ENCODE measurements at regions not wholly inside any gene's neighbourhood (a gene's known extent, or its start where the extent isn't known, plus 50 kb on each side); places are given as distances from the start of the nearest gene placed in this dataset.

- TF ChIP-seq MAX (IDR thresholded peaks at IDR 0.05; ENCODE audit: insufficient read depth, insufficient read length) (no peak), POLR2A (IDR thresholded peaks at IDR 0.05; ENCODE audit: low read depth, low read length) (no peak), MYC (IDR thresholded peaks at IDR 0.05; ENCODE audit: low read depth, low read length) (no peak), CTCF (IDR thresholded peaks at IDR 0.05; ENCODE audit: extremely low read depth in 1 of 2, insufficient read depth in 1 of 2, low read depth in 1 of 2, low read length in 2 of 2) (no peak), POLR2AphosphoS5 (IDR thresholded peaks at IDR 0.05; ENCODE audit: insufficient read depth, low read depth, low read length) (no peak), EZH2 (IDR thresholded peaks at IDR 0.05; ENCODE audit: borderline replicate concordance, low read depth, low read length, severe bottlenecking) (no peak), JUN (IDR thresholded peaks at IDR 0.05; ENCODE audit: borderline replicate concordance, insufficient read depth, insufficient read length, low read depth) (no peak), FOS (IDR thresholded peaks at IDR 0.05; ENCODE audit: borderline replicate concordance, insufficient read depth, low read length) (no peak), GATA2 (IDR thresholded peaks at IDR 0.05; ENCODE audit: insufficient read depth, insufficient read length, low read depth, low read length) (no peak)
- DNase-seq (ENCODE audit: low read depth, low spot score) (no peak), FAIRE-seq (no peak)
- dilution Hi-C loops (cut with MboI; ENCODE audit: extremely low pct_ligation_motif_present, low sequenced_read_pairs) (no loop called here), intact Hi-C loops (cut with micrococcal nuclease) (no loop called here)
- Histone ChIP-seq H3K4me2 (ENCODE audit: insufficient read depth, low read length) (no peak overlapping the region), H3K4me3 (replicated peaks in 1 of 3; ENCODE audit: insufficient read depth in 1 of 3, low read depth in 1 of 3, low read length in 3 of 3) (no peak overlapping the region), H4K20me1 (replicated peaks; ENCODE audit: control insufficient read depth, extremely low read depth, insufficient read depth, low read length) (no peaks in the 10 kb centered on the region), H3K79me2 (ENCODE audit: control insufficient read depth, insufficient read depth, low read length) (no peaks in the 10 kb centered on the region), H3K9me1 (replicated peaks; ENCODE audit: control insufficient read depth, extremely low read depth, insufficient read depth, low read length) (no peaks in the 10 kb centered on the region), H3K27me3 (ENCODE audit: control insufficient read depth in 2 of 2, insufficient read depth in 2 of 2, low read length in 2 of 2) (peaks cover 0 to 2% of the 10 kb centered on the region in 2 experiments), H3K36me3 (ENCODE audit: control insufficient read depth in 2 of 2, extremely low read depth in 1 of 2, insufficient read depth in 2 of 2, low read length in 2 of 2) (no peaks in the 10 kb centered on the region), H3K9ac (replicated peaks; ENCODE audit: extremely low read depth, insufficient read depth, low read length) (no peak overlapping the region), H3K9me3 (replicated peaks; ENCODE audit: control insufficient read depth, insufficient read depth, low read length) (no peaks in the 10 kb centered on the region), H2AFZ (ENCODE audit: low read depth, low read length) (no peak overlapping the region), H3K4me1 (ENCODE audit: control insufficient read depth, extremely low read depth, insufficient read depth, low read length) (no peaks in the 10 kb centered on the region), H3K27ac (ENCODE audit: insufficient read depth, low read depth, low read length) (no peak overlapping the region)
- ChIA-PET CTCF (no interaction called here), POLR2A (no interaction called here)
- BruUV-seq (replicated peaks) = no TSS peak
These were observed 170.3 kb upstream of the KIT start for GRCh38 chr4:54487491-54487890.
